Epithelial cell of proximal tubule (primary cell): ENCODE measurements at regions not wholly inside any gene's neighbourhood (a gene's known extent, or its start where the extent isn't known, plus 50 kb on each side); places are given as distances from the start of the nearest gene placed in this dataset.

Experiments used
- DNase-seq: peaks from one replicate; pipeline ENCODE4 v3.0.0-alpha.2; 2011; ENCODE audit warnings: low read depth
- H3K4me3 ChIP-seq: 2 replicates; pipeline ENCODE4 v1.5.1; 2011; ENCODE audit warnings: low read depth, mild to moderate bottlenecking, low read length
- CTCF ChIP-seq: conservative IDR thresholded peaks from 2 replicates; pipeline ENCODE4 v1.5.1; 2012; ENCODE audit warnings: low read depth, mild to moderate bottlenecking, low read length

DNA sequence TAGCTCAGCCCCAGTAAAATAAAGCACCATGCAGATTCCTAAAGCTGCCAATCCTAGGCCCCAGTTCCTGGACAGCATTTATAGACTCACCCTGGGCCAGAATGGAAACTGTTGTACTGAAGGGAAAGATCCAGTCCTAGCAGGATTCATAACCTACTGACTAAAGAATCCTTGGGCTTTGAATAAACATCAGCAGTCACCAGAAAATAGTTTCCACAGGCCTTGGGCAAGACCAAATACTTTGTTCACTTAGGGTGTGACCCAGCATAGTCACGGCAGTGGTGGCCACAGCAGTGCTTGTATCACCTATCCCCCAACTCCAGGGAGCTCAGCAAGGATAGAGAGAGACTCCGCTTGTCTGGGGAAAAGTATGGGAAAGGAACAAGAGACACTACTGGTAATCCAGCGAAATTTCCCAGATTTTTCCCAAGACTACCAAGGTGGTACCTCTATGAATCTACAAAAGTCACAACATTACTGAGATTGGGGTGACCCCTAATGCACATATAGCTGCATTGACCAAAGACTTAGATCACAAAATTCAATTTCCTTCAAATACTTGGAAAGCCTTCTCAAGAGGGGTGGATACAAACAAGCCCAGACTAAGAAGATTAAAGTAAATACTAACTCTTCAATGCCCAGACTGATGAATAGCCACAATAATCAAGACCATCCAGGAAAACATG, 748.1 kb upstream of the LRATD1 start:
- no peak overlapping the region for H3K4me3 ChIP-seq
- TF ChIP-seq CTCF: peak; percentile 9
- no peak for DNase-seq

- H3K4me3 ChIP-seq: no peak overlapping the region
- no peak for TF ChIP-seq CTCF
- no peak for DNase-seq
These were observed 731.0 kb upstream of the LRATD1 start for GRCh38 chr2:13901526-13901925.

DNA sequence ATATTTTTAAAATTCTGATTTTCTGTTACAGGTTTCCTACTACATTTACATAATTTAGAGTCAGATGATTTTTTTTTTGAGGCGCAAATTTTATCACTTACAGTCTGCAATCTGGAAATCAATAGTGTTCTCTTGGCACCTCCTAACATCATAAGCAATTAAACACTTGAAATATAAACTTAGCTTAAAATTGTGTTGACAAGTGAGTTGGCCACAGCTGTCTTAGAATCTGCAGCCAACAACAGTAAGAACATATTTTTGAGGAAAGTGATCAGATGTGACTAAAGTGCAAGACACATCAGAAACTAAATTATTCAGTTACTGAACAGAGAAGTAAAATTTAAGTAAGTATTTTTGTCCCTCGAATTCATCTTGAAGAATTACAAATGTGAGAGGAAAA, 726.7 kb upstream of the LRATD1 start:
- no peak overlapping the region for H3K4me3 ChIP-seq
- no peak for DNase-seq
- TF ChIP-seq CTCF: no peak

GRCh38 chr2:13916066-13916465, 716.5 kb upstream of the LRATD1 start:
- H3K4me3 ChIP-seq: no peak overlapping the region
- DNase-seq: no peak
- no peak for TF ChIP-seq CTCF

DNA sequence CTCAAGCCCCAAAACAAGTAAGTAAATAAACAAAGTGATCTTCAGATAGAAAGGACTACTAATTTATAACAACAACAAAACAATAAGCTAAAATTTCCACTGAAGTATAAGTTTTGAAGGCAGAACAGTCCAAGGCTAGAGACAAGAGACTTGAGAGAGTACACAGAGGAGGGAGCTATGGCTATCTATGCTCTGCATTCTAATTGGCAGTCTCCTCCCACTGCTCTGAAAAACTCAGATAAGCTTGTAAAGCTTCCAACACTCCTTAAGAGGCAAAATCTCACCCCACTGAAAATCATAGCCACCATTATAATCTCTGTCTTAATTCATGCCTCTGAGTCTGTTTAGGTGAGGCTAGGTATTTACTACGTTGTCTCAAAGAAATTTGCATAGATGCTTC, 714.6 kb upstream of the LRATD1 start:
- H3K4me3 ChIP-seq: no peak overlapping the region
- no peak for TF ChIP-seq CTCF
- DNase-seq: no peak

DNA sequence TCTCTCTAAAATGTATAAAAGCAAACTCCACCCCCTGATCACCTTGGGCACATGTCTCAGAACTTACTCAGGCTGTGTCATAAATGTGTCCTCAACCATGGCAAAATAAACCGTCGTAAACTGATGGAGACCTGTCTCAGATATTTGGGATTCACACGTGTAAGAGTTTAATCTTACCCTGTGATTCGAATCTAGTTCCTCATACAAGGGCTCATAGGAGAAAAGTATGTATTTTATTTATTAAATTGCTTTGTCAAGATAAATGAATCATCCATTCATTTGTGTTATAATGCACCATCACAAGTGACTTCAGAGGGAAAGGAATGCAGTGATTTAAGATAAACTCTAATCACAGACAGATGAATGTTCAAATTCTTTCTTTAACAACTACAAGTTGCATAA, 712.5 kb upstream of the LRATD1 start:
- TF ChIP-seq CTCF: no peak
- H3K4me3 ChIP-seq: no peak overlapping the region
- DNase-seq: no peak

GRCh38 chr2:13921245-13921644, 711.3 kb upstream of the LRATD1 start:
- no peak overlapping the region for H3K4me3 ChIP-seq
- no peak for DNase-seq
- TF ChIP-seq CTCF: no peak
